GM19035 (cell line): ENCODE measurements at regions not wholly inside any gene's neighbourhood (a gene's known extent, or its start where the extent isn't known, plus 50 kb on each side); places are given as distances from the start of the nearest gene placed in this dataset.

Experiments
- ATAC-seq: cut with Tn5 transposase; IDR thresholded peaks from one replicate; pipeline ENCODE4 v1.9.1; 2021; ENCODE audit not compliant: unreplicated experiment

DNA sequence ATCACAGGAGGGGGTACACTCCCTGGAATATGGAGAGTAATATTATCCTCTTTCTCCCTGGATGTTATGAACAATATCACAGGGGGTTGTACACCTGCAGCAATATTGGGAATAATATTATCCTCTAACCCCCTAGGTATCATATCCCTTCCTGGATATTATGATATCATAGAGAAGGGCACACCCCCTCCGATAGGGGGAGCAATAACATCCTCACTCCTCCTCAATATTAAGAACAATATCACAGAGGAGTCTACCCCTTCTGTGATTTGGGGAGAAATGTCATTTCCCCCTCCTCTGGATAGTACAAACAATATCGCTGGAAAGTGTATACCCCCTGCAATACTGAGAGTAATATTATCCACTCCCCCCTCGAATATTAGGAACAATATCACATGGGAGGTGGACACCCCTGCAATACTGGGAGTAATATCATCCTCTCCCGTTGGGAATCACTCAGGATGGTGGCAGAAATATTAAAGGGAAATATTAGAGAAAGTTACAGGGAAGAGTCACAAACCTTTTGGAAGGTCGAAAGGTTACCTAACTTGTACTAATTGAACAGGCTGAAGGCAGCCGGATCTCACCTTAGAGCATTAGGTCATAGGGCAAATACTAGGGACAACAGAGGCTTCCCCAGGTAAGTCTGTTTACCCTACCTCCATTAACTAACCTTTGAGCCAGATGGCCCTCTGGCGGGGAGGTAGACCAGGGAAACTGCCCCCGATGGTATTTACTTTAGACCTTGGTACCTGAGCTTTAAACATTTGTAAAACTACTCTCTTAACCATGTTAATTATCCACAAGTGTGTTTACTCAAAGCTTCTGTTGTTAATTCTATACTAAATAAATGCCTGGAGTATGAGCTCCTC, 57.5 kb upstream of the FREM1 start:
- ATAC-seq = no peak

- no peak for ATAC-seq
Measured at GRCh38 chr9:14962193-14962882, 52.1 kb upstream of the FREM1 start.

- ATAC-seq = no peak
Measured at GRCh38 chr9:14961372-14962068, 51.3 kb upstream of the FREM1 start.

GRCh38 chr9:14960881-14961280, 50.7 kb upstream of the FREM1 start:
- no peak for ATAC-seq
